Sigmoid colon (tissue), 6 donors: ENCODE measurements at regions not wholly inside any gene's neighbourhood (a gene's known extent, or its start where the extent isn't known, plus 50 kb on each side); places are given as distances from the start of the nearest gene placed in this dataset.

ENCODE experiments used
- DNase-seq: peaks from one replicate; pipeline ENCODE4 v3.0.0-alpha.2; 2019
- H3K27ac ChIP-seq, 4 donors: fragments of 200-600 bp; sonication (generic); one replicate each; pipeline ENCODE4 v1.5.1; 2016 to 2019; ENCODE audit warnings: mild to moderate bottlenecking in 1 of 4
- H3K27me3 ChIP-seq, 3 donors: fragments of 200-600 bp; sonication (generic); one replicate each; pipeline ENCODE4 v1.5.1; 2019; ENCODE audit warnings: mild to moderate bottlenecking in 1 of 3
- H3K36me3 ChIP-seq, 4 donors: fragments of 200-600 bp; sonication (generic); one replicate each; pipeline ENCODE4 v1.5.1; 2016 to 2019
- H3K4me1 ChIP-seq, 4 donors: fragments of 200-600 bp; sonication (generic); one replicate each; pipeline ENCODE4 v1.5.1; 2017 to 2019
- H3K4me3 ChIP-seq, 4 donors: fragments of 200-600 bp; sonication (generic); one replicate each; pipeline ENCODE4 v1.5.1; 2017 to 2019; ENCODE audit warnings: mild to moderate bottlenecking in 2 of 4, moderate library complexity in 1 of 4
- H3K9me3 ChIP-seq, 4 donors: fragments of 200-600 bp in 3 of 4; sonication (generic) in 3 of 4; one replicate each; pipeline versions ENCODE4 v1.5.1 to v1.6.1; 2013 to 2019
- EP300 ChIP-seq, 4 donors: sonication (generic); formaldehyde crosslinking; IDR thresholded peaks; one replicate each; pipeline ENCODE4 v1.6.1; 2017; ENCODE audit warnings: antibody characterized with exemption in 4 of 4
- POLR2A ChIP-seq, 2 donors: fragments of 450-650 bp; IDR thresholded peaks; one replicate each; pipeline ENCODE4 v1.6.1; 2016; ENCODE audit warnings: antibody characterized with exemption in 2 of 2, mild to moderate bottlenecking in 2 of 2, moderate library complexity in 2 of 2
- POLR2AphosphoS5 ChIP-seq, 4 donors: sonication (generic); formaldehyde crosslinking; IDR thresholded peaks; one replicate each; pipeline ENCODE4 v1.6.1; 2017; ENCODE audit warnings: antibody characterized with exemption in 4 of 4
- WGBS, 2 donors: extraction: QIAGEN DNeasy Blood & Tissue Kit; methylation state at CpG; one replicate each; pipeline ENCODE4 v1.1.7; 2013; 5-methylcytosine and 5-hydroxymethylcytosine counted together
- intact Hi-C: fragments of 100-400 bp; cut with DNase I; formaldehyde crosslinking; loops from one replicate; pipeline ENCODE4 v1.15.1; 2023
- TF ChIP-seq, protein P1 (sequence below), 4 experiments: fragments of 450-650 bp in 3 of 4; fragments of 200-600 bp in 1 of 4; IDR thresholded peaks; one replicate each; pipeline ENCODE4 v1.5.1; 2016 to 2019; ENCODE audit warnings: antibody characterized with exemption in 4 of 4, mild to moderate bottlenecking in 3 of 4, moderate library complexity in 2 of 4
- donor health status: healthy with polysubstance abuse.
- donor health status: healthy.

DNA sequence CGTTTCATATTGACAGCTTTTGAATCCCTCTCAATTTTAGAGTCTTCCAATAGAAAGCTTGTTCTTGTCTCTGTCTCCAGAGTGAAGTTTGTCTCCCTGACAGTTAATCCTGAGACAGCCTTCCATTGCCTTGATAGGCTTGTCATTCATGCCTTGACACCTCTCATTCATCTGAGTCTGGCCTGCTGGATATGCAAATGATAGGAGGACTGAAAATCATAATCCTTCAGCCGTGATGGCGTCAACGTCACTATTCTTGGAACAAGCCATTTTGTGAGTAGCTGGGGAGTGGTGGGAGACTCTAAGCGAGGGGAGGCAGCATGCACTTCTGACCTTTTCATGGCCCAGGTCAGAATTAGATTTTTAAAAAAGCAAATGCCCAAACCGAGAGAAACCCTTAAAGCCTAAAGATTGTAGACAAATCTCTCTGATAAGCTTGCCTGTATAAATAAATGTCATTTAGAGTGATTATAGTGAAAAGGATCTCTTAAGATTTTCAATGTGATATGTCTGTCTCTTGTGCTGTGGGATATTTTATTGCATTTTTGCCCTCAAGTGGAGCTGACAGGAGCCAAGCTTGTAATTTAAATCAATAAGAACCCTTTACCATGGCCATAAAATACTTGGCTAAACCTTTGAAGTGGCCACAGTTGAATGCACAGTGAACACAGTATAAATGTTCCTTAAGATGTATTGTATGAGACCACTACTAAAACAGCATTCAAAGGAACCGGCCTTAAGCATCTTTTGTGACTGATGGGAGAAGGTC, 148.8 kb downstream of the SNX10 start:
- 67 to 78% methylated on average over 7 of the region's 7 CpGs for WGBS, 2 donors
- DNase-seq: no peak
- intact Hi-C loops: no loop called here

DNA sequence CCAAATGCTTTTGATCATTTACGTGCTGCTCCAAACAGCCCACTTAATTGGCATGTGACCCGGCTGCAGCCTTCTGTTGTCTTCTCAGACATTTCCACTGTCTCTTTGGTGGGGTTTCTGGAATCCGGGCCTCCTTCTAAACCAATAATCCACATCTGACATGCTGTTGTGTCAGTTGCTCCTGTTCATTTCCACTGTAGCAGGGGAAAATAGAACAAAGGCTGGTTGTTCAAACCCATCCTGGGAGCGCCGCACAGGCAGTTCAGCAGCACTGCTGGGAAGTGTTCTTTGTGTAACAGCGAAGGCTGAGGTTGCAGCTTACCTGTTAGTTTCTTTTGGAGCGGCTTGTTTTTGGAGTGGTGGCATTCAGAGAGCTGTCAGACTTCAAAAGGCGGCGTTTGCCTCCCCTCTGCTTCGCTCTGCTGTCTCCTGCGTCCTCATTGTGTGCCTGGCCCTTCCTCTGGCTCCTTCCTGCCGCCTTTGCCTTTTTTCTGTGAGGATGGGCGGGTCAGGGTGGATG, 149.4 kb downstream of the SNX10 start:
- intact Hi-C loops: no loop called here
- DNase-seq: no peak
- H3K27ac ChIP-seq: no peak overlapping the region

More for the DNA sequence above, 148.8 kb downstream of the SNX10 start:
- Histone ChIP-seq H3K36me3 (no peaks in the 10 kb centered on the region), H3K27me3 (no peaks in the 10 kb centered on the region), H3K4me3 (no peak overlapping the region), H3K27ac (no peak overlapping the region), H3K4me1 (no peaks in the 10 kb centered on the region), H3K9me3 (no peaks in the 10 kb centered on the region)
- TF ChIP-seq EP300 (IDR thresholded peaks at IDR 0.05) (no peak), POLR2A (IDR thresholded peaks at IDR 0.05) (no peak), POLR2AphosphoS5 (IDR thresholded peaks at IDR 0.05) (no peak)
- TF ChIP-seq, protein P1, sequence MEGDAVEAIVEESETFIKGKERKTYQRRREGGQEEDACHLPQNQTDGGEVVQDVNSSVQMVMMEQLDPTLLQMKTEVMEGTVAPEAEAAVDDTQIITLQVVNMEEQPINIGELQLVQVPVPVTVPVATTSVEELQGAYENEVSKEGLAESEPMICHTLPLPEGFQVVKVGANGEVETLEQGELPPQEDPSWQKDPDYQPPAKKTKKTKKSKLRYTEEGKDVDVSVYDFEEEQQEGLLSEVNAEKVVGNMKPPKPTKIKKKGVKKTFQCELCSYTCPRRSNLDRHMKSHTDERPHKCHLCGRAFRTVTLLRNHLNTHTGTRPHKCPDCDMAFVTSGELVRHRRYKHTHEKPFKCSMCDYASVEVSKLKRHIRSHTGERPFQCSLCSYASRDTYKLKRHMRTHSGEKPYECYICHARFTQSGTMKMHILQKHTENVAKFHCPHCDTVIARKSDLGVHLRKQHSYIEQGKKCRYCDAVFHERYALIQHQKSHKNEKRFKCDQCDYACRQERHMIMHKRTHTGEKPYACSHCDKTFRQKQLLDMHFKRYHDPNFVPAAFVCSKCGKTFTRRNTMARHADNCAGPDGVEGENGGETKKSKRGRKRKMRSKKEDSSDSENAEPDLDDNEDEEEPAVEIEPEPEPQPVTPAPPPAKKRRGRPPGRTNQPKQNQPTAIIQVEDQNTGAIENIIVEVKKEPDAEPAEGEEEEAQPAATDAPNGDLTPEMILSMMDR (IDR thresholded peaks at IDR 0.05): no peak

DNA sequence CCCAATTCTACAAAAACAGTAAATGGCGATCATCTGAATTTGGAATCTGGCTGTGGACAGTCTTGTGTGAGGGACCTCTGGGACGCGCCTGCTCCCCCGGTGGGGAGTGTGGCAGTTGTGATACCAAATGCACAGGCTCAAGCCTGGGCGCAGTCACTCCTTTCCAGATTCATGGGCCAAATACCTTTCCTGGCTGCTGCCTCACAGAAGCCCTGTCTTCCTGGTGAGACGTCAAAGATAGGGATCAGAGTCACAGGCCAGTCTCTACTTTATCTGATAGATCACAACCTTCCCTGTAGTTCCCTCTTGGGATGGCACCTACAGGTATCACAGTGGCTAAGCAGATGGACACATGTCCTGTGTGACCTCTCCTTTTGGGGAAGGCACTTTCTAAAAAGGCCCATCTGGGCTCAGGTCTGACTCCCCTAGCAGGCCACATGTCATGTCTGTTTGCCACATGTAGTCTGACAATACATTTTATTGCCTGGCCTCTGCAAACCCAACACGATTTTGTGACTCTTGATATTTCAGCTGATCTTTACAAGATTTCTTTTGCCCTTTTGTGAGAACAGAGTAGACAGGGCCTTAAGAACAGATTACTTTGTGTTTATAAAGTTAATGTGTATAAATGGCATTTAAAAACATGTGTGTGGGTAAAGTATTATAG, 150.1 kb downstream of the SNX10 start:
- WGBS, 2 donors: 76 to 88% methylated on average over 7 of the region's 7 CpGs
- no peaks in the 10 kb centered on the region for H3K4me1 ChIP-seq
- TF ChIP-seq EP300 (IDR thresholded peaks at IDR 0.05) (no peak), POLR2AphosphoS5 (IDR thresholded peaks at IDR 0.05) (no peak), POLR2A (IDR thresholded peaks at IDR 0.05) (no peak)
- TF ChIP-seq, protein P1 (IDR thresholded peaks at IDR 0.05): no peak
- no peaks in the 10 kb centered on the region for H3K36me3 ChIP-seq
- H3K9me3 ChIP-seq: no peaks in the 10 kb centered on the region
- intact Hi-C loops: no loop called here
- no peaks in the 10 kb centered on the region for H3K27me3 ChIP-seq
- no peak overlapping the region for H3K27ac ChIP-seq
- no peak overlapping the region for H3K4me3 ChIP-seq
- no peak for DNase-seq

More for the DNA sequence above, 149.4 kb downstream of the SNX10 start:
- Histone ChIP-seq H3K27me3 (no peaks in the 10 kb centered on the region), H3K36me3 (no peaks in the 10 kb centered on the region), H3K4me3 (no peak overlapping the region), H3K4me1 (no peaks in the 10 kb centered on the region), H3K9me3 (no peaks in the 10 kb centered on the region)
- 34 to 72% methylated on average over 13 of the region's 13 CpGs for WGBS, 2 donors
- TF ChIP-seq EP300 (IDR thresholded peaks at IDR 0.05) (no peak), POLR2AphosphoS5 (IDR thresholded peaks at IDR 0.05) (no peak), POLR2A (IDR thresholded peaks at IDR 0.05) (no peak)
- TF ChIP-seq, protein P1 (IDR thresholded peaks at IDR 0.05): no peak

DNA sequence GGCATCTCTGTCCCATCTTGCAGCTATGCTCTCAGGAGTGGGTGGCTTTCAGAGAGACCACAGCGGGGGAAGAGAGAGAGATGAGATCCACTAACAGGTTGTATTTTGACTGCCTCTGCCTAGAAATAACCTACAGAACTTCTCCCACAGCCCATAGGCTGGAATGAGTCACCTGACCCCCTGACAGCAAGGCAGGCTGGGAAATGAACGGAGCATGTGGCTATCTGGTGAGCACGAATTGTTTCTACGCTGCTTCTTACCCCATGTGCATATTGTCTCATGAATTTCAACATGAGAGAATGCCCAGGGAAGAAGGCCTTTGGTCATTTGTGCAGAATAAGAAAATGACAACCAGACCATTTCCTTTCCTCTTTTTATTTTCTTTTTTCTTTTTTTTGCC, 151.3 kb downstream of the SNX10 start:
- H3K27ac ChIP-seq: no peak overlapping the region
- intact Hi-C loops: no loop called here
- TF ChIP-seq EP300 (IDR thresholded peaks at IDR 0.05) (no peak), POLR2A (IDR thresholded peaks at IDR 0.05) (no peak), POLR2AphosphoS5 (IDR thresholded peaks at IDR 0.05) (no peak)
- TF ChIP-seq, protein P1 (IDR thresholded peaks at IDR 0.05): no peak
- H3K9me3 ChIP-seq: no peaks in the 10 kb centered on the region
- H3K36me3 ChIP-seq: no peaks in the 10 kb centered on the region
- H3K4me3 ChIP-seq: no peak overlapping the region
- no peaks in the 10 kb centered on the region for H3K27me3 ChIP-seq
- no peak for DNase-seq
- no peaks in the 10 kb centered on the region for H3K4me1 ChIP-seq
- 95 to 97% methylated on average over 4 of the region's 4 CpGs for WGBS, 2 donors
